ENCODE measurements at regions not wholly inside any gene's neighbourhood (a gene's known extent, or its start where the extent isn't known, plus 50 kb on each side); places are given as distances from the start of the nearest gene placed in this dataset.

GRCh38 chr15:52975941-52976449 lies 185.9 kb upstream of the ONECUT1 start:
- TF ChIP-seq, protein P1, sequence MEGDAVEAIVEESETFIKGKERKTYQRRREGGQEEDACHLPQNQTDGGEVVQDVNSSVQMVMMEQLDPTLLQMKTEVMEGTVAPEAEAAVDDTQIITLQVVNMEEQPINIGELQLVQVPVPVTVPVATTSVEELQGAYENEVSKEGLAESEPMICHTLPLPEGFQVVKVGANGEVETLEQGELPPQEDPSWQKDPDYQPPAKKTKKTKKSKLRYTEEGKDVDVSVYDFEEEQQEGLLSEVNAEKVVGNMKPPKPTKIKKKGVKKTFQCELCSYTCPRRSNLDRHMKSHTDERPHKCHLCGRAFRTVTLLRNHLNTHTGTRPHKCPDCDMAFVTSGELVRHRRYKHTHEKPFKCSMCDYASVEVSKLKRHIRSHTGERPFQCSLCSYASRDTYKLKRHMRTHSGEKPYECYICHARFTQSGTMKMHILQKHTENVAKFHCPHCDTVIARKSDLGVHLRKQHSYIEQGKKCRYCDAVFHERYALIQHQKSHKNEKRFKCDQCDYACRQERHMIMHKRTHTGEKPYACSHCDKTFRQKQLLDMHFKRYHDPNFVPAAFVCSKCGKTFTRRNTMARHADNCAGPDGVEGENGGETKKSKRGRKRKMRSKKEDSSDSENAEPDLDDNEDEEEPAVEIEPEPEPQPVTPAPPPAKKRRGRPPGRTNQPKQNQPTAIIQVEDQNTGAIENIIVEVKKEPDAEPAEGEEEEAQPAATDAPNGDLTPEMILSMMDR (IDR thresholded peaks at IDR 0.05), result no peak
- TF ChIP-seq POLR2A (IDR thresholded peaks at IDR 0.05), result no peak
